Upper lobe of left lung (tissue), 4 donors: ENCODE measurements at regions not wholly inside any gene's neighbourhood (a gene's known extent, or its start where the extent isn't known, plus 50 kb on each side); places are given as distances from the start of the nearest gene placed in this dataset.

Source experiments
- CTCF ChIP-seq, 6 experiments: fragments of 450-650 bp in 4 of 6; fragments of 200-600 bp in 2 of 6; sonication (generic) in 2 of 6; IDR thresholded peaks; one replicate each; pipeline ENCODE4 v1.5.1; 2016 to 2019; ENCODE audit warnings: antibody characterized with exemption in 6 of 6
- POLR2A ChIP-seq, 4 donors: fragments of 450-650 bp; IDR thresholded peaks; one replicate each; pipeline ENCODE4 v1.5.1; 2016 to 2017; ENCODE audit warnings: antibody characterized with exemption in 4 of 4, mild to moderate bottlenecking in 2 of 4
- POLR2AphosphoS5 ChIP-seq, 2 donors: sonication (generic); formaldehyde crosslinking; IDR thresholded peaks; one replicate each; pipeline ENCODE4 v1.5.1; 2017; ENCODE audit warnings: antibody characterized with exemption in 2 of 2

- TF ChIP-seq POLR2A (IDR thresholded peaks at IDR 0.05) (no peak), POLR2AphosphoS5 (IDR thresholded peaks at IDR 0.05) (no peak), CTCF (IDR thresholded peaks at IDR 0.05) (no peak)
These were observed 60.3 kb upstream of the SYT6 start for GRCh38 chr1:114214016-114214415.
